ENCODE measurements at regions not wholly inside any gene's neighbourhood (a gene's known extent, or its start where the extent isn't known, plus 50 kb on each side); places are given as distances from the start of the nearest gene placed in this dataset.
"Not testable (repeated sequence)": the region's sequence is repeated elsewhere in the genome, so short reads cannot be mapped to it uniquely, and the experiment has no call there.

DNA sequence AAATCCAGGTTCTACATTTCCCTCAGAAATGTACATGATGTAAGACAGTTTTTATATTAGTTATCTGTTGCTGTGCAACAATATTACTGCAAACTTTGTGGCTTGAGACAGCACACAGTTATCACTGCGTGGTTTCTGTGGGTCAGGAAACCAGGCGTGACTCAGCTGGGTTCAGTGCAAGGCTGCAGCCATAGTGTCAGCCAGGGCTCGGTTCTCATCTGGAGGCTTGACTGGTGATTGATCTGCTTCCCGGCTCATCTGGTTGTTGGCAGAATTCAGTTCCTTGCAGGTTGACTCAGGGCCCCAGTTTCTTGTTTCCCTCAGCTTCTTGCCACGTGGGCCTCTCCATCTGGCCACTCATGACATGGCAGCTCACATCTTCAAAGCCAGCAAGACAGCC, 146.8 kb upstream of the ROPN1B start:
- H3K36me3 ChIP-seq (ENCODE audit: insufficient read depth, low read length); H3K9me3 ChIP-seq (ENCODE audit: control insufficient read depth, insufficient read depth, low read length); H3K9ac ChIP-seq (ENCODE audit: low read depth, low read length); H3K4me1 ChIP-seq (ENCODE audit: insufficient read depth, low read length): not testable (repeated sequence)

DNA sequence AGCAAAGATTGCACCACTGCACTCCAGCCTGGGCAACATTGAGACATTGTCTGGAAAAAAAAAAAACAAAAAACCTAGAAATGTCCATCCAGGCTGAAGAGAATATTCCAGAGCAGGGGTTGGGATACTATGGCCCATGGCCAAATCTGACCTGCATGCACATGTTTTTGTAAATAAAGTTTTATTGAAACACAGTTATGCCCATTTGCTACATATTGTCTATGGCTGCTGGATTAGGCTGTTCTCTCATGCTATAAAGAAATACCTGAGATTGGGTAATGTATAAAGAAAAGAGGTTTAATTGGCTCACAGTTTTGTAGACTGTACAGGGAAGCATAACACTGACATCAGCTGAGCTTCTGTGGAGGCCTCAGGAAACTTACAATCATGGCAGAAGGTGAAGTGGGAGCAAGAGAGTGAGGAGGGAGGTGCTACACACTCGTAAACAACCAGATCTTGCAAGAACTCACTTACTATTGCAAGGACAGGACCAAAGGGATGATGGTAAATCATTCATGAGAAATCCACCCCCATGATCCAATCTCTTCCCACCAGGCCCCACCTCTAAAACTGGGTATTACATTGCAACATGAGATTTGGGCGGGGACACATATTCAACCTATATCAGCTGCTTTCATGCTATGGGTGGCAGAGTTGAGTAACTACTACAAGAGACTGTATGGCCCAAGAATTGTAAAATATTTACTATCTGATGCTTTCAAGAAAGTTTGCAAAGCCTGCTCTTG, 137.8 kb upstream of the ROPN1B start:
- H3K36me3 ChIP-seq (ENCODE audit: insufficient read depth, low read length); H3K9ac ChIP-seq (ENCODE audit: low read depth, low read length); H3K4me1 ChIP-seq (ENCODE audit: insufficient read depth, low read length); H3K9me3 ChIP-seq (ENCODE audit: control insufficient read depth, insufficient read depth, low read length): not testable (repeated sequence)

GRCh38 chr3:125835562-125835961, 133.4 kb upstream of the ROPN1B start:
- not testable (repeated sequence) for H3K9ac ChIP-seq (ENCODE audit: low read depth, low read length); H3K4me1 ChIP-seq (ENCODE audit: insufficient read depth, low read length); H3K36me3 ChIP-seq (ENCODE audit: insufficient read depth, low read length); H3K9me3 ChIP-seq (ENCODE audit: control insufficient read depth, insufficient read depth, low read length)

GRCh38 chr3:125836011-125836551, 132.9 kb upstream of the ROPN1B start:
- H3K9ac ChIP-seq (ENCODE audit: low read depth, low read length); H3K4me1 ChIP-seq (ENCODE audit: insufficient read depth, low read length); H3K36me3 ChIP-seq (ENCODE audit: insufficient read depth, low read length); H3K9me3 ChIP-seq (ENCODE audit: control insufficient read depth, insufficient read depth, low read length): not testable (repeated sequence)

DNA sequence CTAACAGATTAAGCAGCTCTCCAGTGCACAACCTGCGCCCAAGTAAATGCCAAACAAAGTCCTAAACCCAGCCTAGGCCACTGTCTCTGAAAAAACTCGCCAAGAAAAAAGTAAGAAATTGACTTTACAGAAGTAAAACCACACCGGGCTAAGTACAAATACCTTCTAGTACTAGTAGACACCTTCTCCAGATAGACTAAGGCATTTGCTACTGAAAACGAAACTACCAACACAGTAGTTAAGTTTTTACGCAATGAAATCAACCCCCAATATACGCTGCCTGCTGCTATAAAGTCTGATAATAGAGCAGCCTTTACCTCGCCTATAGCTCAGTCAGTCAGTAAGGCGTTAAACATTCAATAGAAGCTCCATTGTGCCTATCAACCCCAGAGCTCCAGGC, 132.2 kb upstream of the ROPN1B start:
- not testable (repeated sequence) for H3K36me3 ChIP-seq (ENCODE audit: insufficient read depth, low read length); H3K9me3 ChIP-seq (ENCODE audit: control insufficient read depth, insufficient read depth, low read length); H3K4me1 ChIP-seq (ENCODE audit: insufficient read depth, low read length); H3K9ac ChIP-seq (ENCODE audit: low read depth, low read length)

DNA sequence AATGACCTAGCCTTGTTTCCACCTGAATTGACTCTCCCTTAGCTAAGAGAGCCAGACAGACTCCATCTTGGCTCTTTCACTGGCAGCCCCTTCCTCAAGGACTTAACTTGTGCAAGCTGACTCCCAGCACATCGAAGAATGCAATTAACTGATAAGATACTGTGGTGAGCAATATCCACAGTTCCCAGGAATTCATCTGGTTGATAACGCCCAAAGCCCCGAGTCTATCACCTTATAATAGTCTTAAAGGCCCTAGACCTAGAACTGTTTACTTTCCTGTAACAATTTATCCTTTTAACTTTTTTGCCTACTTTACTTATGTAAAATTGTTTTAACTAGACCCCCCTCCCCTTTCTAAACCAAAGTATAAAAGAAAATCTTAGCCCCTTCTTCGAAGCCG, 130.1 kb upstream of the ROPN1B start:
- not testable (repeated sequence) for H3K4me1 ChIP-seq (ENCODE audit: insufficient read depth, low read length); H3K9me3 ChIP-seq (ENCODE audit: control insufficient read depth, insufficient read depth, low read length); H3K36me3 ChIP-seq (ENCODE audit: insufficient read depth, low read length); H3K9ac ChIP-seq (ENCODE audit: low read depth, low read length)

DNA sequence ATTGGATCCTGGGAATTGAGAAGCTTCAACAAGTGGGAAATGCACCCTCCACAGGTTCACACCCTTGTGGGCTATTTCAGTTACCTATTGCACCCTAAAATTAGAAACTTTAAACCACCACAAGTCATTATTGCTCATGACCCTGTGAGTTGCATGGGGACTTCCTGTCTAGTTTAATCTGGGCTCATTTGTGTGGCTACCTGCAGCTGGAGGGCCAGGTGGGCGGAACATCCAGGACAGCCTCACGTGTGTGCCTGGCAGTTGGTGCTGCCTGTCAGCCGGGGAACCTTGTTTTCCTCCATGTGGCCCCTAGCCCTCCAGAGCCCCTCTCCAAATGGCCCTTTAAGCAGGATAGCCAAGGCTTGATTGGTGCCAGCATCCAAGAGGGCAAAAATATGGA, 128.5 kb upstream of the ROPN1B start:
- not testable (repeated sequence) for H3K4me1 ChIP-seq (ENCODE audit: insufficient read depth, low read length); H3K36me3 ChIP-seq (ENCODE audit: insufficient read depth, low read length); H3K9me3 ChIP-seq (ENCODE audit: control insufficient read depth, insufficient read depth, low read length); H3K9ac ChIP-seq (ENCODE audit: low read depth, low read length)

DNA sequence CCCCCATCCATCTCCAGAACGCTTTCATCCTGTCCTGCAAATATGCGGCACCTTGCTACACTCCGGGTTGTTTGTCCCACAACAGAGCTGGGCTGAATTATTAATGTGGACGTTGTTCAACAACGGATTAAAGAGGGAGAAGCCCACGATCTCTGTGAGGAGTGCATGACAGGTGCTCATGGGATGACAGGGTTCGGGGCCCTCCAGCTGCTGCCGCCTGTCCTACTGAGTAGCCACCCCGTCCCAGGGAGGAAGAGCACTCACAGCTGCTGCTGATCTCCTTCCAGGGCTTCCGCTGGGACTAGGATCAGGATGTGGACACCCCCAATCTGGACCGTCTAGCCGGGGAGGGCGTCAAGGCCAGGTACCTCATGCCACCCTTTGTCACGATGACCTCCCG, 121.0 kb upstream of the ROPN1B start:
- H3K9me3 ChIP-seq (ENCODE audit: control insufficient read depth, insufficient read depth, low read length); H3K4me1 ChIP-seq (ENCODE audit: insufficient read depth, low read length); H3K36me3 ChIP-seq (ENCODE audit: insufficient read depth, low read length); H3K9ac ChIP-seq (ENCODE audit: low read depth, low read length): not testable (repeated sequence)

DNA sequence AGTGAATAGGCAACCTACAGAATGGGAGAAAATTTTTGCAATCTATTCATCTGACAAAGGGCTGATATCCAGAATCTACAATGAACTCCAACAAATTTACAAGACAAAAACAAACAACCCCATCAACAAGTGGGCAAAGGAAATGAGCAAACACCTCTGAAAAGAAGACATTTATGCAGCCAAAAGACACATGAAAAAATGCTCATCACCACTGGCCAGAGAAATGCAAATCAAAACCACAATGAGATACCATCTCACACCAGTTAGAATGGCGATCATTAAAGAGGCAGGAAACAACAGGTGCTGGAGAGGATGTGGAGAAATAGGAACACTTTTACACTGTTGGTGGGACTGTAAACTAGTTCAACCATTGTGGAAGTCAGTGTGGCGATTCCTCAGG, 114.0 kb upstream of the ROPN1B start:
- H3K4me1 ChIP-seq (ENCODE audit: insufficient read depth, low read length); H3K36me3 ChIP-seq (ENCODE audit: insufficient read depth, low read length); H3K9me3 ChIP-seq (ENCODE audit: control insufficient read depth, insufficient read depth, low read length); H3K9ac ChIP-seq (ENCODE audit: low read depth, low read length): not testable (repeated sequence)

DNA sequence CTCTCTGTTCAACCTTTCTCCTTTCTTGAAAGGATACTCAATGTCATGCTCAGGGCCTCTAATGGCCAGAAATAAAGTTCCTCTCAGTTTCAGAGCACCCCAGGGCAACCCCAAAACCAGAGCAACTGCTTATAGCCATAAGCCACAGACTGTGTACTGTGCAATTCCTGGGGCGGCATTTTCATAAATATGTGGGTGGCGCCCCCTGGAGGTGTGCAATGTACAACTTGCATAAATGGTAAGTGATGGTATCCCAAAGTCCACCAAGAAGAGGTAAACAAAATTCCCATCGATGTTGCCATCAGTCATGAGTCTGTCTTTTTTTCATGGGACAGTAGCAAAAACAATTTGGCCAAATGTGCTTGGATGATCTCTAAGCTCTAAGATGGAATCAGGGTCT, 108.4 kb upstream of the ROPN1B start:
- not testable (repeated sequence) for H3K9ac ChIP-seq (ENCODE audit: low read depth, low read length); H3K4me1 ChIP-seq (ENCODE audit: insufficient read depth, low read length); H3K36me3 ChIP-seq (ENCODE audit: insufficient read depth, low read length); H3K9me3 ChIP-seq (ENCODE audit: control insufficient read depth, insufficient read depth, low read length)

- not testable (repeated sequence) for H3K36me3 ChIP-seq (ENCODE audit: insufficient read depth, low read length); H3K9ac ChIP-seq (ENCODE audit: low read depth, low read length); H3K9me3 ChIP-seq (ENCODE audit: control insufficient read depth, insufficient read depth, low read length); H3K4me1 ChIP-seq (ENCODE audit: insufficient read depth, low read length)
Observed at GRCh38 chr3:125862841-125863254, 106.1 kb upstream of the ROPN1B start.

GRCh38 chr3:125864532-125864931, 104.4 kb upstream of the ROPN1B start:
- not testable (repeated sequence) for H3K36me3 ChIP-seq (ENCODE audit: insufficient read depth, low read length); H3K9me3 ChIP-seq (ENCODE audit: control insufficient read depth, insufficient read depth, low read length); H3K4me1 ChIP-seq (ENCODE audit: insufficient read depth, low read length); H3K9ac ChIP-seq (ENCODE audit: low read depth, low read length)

- not testable (repeated sequence) for H3K36me3 ChIP-seq (ENCODE audit: insufficient read depth, low read length)
Observed at GRCh38 chr3:125886006-125886405, 83.0 kb upstream of the ROPN1B start.

GRCh38 chr3:125899181-125899580, 69.8 kb upstream of the ROPN1B start:
- not testable (repeated sequence) for H3K9ac ChIP-seq (ENCODE audit: low read depth, low read length); H3K9me3 ChIP-seq (ENCODE audit: control insufficient read depth, insufficient read depth, low read length); H3K36me3 ChIP-seq (ENCODE audit: insufficient read depth, low read length)

More at GRCh38 chr3:125886006-125886405, 83.0 kb upstream of the ROPN1B start:
- H3K4me1 ChIP-seq (ENCODE audit: insufficient read depth, low read length); H3K9me3 ChIP-seq (ENCODE audit: control insufficient read depth, insufficient read depth, low read length); H3K9ac ChIP-seq (ENCODE audit: low read depth, low read length): not testable (repeated sequence)

DNA sequence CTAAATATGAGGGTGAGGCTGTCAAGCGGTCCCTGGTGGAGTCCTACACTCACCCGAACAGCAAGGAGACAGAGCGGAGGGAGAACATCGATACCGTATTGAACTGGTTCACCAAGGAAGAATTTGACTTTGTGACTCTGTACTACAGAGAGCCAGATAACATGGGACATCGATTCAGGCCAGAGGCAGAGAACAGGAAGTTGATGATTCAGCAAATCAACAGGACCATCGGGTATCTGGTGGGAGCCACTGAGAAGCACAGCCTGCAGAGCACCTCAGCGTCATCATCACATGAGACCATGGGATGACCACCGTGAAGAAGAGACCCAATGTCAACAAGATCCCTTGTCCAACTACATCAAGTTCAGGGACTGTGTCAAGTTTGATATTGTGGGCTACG, 67.5 kb upstream of the ROPN1B start:
- H3K9me3 ChIP-seq (ENCODE audit: control insufficient read depth, insufficient read depth, low read length); H3K36me3 ChIP-seq (ENCODE audit: insufficient read depth, low read length); H3K4me1 ChIP-seq (ENCODE audit: insufficient read depth, low read length); H3K9ac ChIP-seq (ENCODE audit: low read depth, low read length): not testable (repeated sequence)

More at GRCh38 chr3:125899181-125899580, 69.8 kb upstream of the ROPN1B start:
- not testable (repeated sequence) for H3K4me1 ChIP-seq (ENCODE audit: insufficient read depth, low read length)

All from ES-I3 (cell line).